MV-4-11 (cell line): ENCODE measurements at regions not wholly inside any gene's neighbourhood (a gene's known extent, or its start where the extent isn't known, plus 50 kb on each side); places are given as distances from the start of the nearest gene placed in this dataset.
A peak's percentile ranks its signal among the peaks of the same experiment; 100 is the strongest.

ENCODE experiments used
- DNase-seq: peaks from one replicate; lab custom pipeline; 2025; lab: John Stamatoyannopoulos, UW

- DNase-seq = no peak
These were observed 174.8 kb downstream of the C11orf91 start for GRCh38 chr11:33525789-33526188.

DNA sequence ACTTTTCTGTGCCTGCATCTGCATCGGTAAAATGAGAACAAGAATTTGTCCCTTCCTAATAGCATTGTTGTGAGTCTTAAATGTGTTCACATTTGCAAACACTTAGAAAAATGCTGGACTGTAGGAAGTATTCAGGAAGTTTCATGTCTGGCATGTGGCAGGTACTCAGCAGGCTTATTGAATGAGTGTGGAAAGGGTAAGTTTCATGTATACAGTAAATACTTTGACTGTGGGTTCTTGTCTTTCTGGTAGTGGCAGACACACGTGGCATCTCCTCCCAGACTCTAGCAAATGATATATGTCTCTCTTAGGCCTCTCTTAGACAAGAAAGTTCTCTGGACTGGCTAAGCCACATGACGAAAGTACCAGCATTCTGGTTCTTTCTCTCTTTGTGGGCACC is 179.2 kb downstream of the C11orf91 start:
- DNase-seq = no peak

DNA sequence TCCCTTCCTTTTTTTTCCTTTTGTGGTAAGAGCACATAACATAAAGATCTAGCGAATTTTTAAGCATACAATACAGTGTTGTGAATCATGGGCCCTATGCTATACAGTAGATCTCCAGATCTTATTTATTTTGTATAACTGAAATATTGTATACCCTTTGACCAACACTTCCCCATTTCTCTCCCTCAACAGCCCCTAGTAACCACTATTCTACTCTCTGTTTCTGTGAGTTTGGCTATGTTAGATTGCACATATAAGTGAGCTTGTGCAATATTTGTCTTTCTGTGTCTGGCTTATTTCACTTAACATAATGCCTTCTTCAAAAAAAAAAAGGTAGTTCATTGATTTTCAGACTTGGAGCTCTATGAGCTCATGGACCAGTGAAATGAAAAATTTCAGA is 180.5 kb downstream of the C11orf91 start:
- peak; percentile 90 for DNase-seq

DNA sequence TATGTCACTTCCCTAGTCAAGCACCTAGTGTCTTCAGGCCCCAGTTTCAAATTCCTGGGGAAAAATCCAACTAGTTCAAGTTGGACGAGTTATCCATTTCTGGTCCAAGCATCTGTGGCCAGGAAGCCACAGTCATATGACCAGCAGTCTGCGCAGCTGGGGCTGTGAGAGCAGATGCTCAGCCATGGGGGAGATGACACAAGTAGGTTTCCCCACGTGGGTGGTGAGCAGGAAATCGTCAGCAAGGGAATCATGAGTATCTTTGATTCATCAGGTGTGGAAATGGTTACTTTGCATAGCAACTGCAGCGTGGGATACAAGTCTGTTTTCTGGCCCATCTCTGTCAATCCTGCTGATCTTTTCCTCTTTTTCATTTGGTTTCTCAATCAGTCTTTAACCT is 185.3 kb downstream of the C11orf91 start:
- peak; percentile 3 for DNase-seq

GRCh38 chr11:33514079-33514925 is 186.3 kb downstream of the C11orf91 start:
- no peak for DNase-seq

DNA sequence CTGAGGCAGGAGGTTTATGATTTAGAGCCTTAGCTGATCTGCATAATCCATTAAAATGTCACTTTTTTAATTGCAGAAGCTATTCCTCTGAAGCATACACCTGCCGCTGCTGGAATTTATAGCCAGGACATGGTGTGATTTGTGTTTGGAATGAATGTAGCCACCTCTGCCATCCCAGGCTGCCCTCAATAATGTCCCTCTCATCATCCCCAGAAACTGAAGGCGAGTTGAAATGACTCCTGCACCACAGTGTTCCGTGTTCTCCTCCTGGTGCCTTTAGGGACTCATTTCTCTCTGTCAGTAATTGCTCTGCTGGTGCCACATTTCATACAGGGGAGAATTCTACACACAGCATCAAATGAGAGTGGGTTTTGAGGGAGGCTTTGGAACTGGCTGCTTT is 191.0 kb downstream of the C11orf91 start:
- DNase-seq = no peak

DNA sequence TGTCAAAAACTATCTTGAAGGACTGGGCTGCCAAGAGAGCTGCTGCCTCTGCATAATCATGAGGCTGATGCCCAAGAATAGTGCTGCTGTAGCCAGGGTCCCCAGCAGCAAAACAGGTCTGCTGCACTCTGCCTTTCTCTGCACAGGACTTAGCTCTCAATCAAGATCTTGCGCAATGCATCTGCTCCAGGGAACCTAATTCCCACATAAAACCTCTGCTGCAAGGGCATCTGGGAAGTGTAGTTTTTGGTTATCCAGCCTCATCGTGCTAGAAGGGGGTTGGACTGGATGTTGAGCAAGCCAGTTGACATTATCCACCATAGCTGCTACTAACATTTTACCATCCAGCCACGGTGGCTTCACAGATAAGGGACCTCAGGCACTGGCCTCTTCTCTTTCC is 192.7 kb downstream of the C11orf91 start:
- DNase-seq = peak; percentile 43

DNA sequence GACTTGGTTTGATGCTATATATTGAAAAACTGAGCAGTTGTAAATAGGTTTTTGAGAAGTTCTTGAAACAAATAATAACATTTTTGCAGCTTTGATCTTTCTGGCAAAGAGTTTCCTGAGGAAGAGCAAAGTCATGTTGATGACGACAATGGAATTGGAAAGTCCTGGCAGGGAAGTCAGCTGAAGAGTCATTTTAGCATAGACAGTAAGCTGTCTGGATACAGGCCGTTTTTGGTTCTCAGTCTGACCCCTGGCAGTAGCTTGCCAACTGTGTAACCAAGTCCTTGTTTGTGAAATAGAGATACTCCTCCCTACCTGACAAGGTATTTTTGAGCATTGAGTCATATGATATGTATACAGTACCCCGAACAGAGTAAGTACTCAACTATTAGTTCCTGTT is 193.3 kb downstream of the C11orf91 start:
- no peak for DNase-seq

DNA sequence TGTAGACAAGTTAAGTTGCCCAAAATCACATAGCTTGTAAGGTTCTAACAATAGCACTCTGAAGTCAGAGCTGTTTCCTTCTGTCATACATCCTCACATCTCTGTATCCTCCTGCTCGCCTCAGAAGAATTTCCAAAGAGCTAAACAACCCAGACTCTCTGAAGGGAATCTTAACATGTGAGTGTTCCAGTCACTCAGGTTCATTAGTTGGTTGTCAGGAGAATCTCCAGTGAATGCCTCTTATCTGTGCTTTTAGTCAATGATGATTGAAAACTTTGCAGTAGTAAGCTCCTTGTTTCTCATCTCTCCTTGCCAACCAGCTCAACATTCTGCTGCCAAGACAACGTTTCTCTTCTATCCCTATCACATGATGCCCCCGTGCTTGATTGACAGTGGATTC is 195.5 kb downstream of the C11orf91 start:
- DNase-seq = no peak

GRCh38 chr11:33500861-33501479 is 199.7 kb downstream of the C11orf91 start:
- DNase-seq = no peak

DNA sequence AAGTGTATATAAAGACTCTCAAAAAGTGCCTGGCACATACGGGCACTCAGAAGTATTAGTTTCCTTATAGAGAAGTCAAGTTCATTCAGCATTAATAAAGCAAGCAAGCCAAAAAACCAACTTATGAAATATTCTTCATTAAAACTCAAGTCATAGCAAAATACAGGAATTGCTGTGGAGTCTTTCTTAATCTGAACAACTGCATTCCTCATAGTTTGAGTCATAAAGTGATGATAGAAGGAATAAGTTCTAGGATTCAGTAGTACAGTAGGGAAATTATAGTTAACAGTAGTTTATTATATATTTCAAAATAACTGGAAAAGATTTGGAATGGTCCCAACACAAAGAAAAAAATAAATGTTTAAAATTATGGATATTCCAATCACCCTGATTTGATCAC is 200.3 kb downstream of the C11orf91 start:
- no peak for DNase-seq

GRCh38 chr11:33492596-33492995 is 208.0 kb downstream of the C11orf91 start:
- no peak for DNase-seq

DNA sequence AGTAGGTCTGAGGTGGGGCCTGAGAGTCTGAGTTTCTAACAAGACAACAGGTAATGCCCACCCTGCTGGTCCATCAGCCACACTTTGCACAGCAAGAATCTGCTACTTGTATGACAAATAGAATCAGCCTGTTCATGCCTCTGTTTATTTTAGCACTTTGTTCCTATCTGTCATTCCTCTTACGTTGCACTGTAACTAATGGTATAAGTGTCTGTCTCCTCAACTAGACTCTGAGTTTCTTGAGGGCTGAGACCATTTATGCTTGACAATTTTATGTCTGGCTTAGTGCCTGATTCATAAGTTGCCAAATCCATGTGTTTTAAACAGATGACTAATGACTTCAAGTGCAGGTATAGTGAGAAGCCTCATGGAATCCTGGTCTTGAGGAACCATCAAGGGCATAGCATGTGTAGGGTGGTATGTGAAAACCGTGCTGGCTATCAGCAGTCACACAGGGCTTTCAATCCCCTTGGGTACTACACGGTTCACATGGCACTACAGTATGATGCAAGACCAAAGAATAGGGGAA is 209.7 kb downstream of the C11orf91 start:
- DNase-seq = no peak

DNA sequence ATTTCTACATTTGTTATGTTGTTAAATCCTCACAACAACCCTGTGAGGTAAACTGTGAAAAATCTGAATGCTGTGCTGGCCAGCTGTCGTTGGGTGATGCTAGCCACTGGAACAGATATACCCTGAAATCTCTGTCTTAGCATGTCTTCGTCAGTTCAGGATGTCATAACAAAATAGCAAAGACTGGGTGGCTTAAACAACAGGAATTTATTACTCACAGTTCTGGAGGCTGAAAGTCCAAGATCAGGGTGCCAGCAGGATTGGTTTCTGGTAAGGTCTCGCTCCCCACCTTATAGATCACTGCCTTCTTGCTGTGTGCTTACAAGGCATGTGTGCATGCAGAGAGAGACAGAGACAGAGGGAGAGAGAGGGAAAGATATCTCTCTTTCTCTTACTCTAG is 211.7 kb downstream of the C11orf91 start:
- DNase-seq = no peak

DNA sequence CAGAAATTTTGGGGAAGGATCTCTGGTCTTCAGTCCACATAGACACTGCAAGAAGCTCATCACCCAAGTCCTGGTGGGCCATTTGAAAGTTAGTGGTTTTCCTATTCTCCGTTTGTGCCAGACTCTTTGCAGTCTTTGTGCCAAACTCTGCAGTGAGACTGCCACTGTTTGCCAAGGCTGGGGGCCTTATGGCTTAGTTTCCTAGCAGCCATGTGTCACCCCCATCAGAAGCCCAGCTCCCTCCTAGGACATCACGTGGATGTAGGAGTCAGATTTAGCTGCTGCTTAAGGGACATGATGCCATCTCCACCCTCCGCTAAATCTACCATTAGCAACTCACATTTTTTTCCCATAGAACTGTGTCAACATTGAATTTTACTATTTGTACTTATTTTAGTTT is 220.0 kb downstream of the C11orf91 start:
- no peak for DNase-seq

GRCh38 chr11:33479231-33479630 is 221.4 kb downstream of the C11orf91 start:
- no peak for DNase-seq

GRCh38 chr11:33478111-33478573 is 221.0 kb downstream of the HIPK3 start:
- DNase-seq = no peak

- DNase-seq = no peak
These were observed 219.9 kb downstream of the HIPK3 start for GRCh38 chr11:33476945-33477606.

- no peak for DNase-seq
These were observed 218.8 kb downstream of the HIPK3 start for GRCh38 chr11:33475993-33476392.

GRCh38 chr11:33474866-33475265 is 217.7 kb downstream of the HIPK3 start:
- DNase-seq = no peak

GRCh38 chr11:33471541-33471940 is 214.4 kb downstream of the HIPK3 start:
- no peak for DNase-seq

DNA sequence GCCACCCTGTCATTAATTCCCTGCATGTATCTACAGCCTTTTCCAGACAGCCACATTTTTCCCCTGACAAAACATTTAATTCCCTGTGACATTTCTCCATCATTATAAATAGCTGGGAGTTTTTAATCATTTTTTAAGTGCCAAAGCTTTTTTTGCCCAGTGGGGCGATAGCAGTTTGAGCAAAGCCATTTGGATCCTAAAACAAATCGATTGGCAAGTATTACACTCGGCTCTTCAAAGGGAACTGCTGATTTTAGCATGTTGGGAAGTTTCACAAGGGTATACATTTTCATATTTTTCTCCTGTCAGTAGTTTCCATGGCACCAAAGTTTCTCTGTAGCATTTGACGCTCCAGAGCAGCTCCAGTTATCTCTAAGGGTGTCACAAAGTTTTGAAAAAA is 210.8 kb downstream of the HIPK3 start:
- no peak for DNase-seq

GRCh38 chr11:33463059-33463458 is 205.9 kb downstream of the HIPK3 start:
- no peak for DNase-seq
